OCI-LY7 (cell line): ENCODE measurements at regions not wholly inside any gene's neighbourhood (a gene's known extent, or its start where the extent isn't known, plus 50 kb on each side); places are given as distances from the start of the nearest gene placed in this dataset.

Experiments
- EZH2phosphoT487 ChIP-seq: fragments of 200-600 bp; sonication (generic); IDR thresholded peaks from 2 replicates; pipeline ENCODE4 v1.6.1; 2018; ENCODE audit warnings: low read depth, borderline replicate concordance, mild to moderate bottlenecking, mixed run types, antibody characterized with exemption, low read length, moderate library complexity, mixed read lengths
- TF ChIP-seq, protein P1 (sequence below): fragments of 200-600 bp; sonication (generic); conservative IDR thresholded peaks from 2 replicates; pipeline ENCODE4 v1.5.1; 2014; ENCODE audit warnings: mild to moderate bottlenecking, antibody characterized with exemption, low read length, moderate library complexity, mixed read lengths

GRCh38 chr9:7859701-7860334 lies 60.2 kb upstream of the DMAC1 start:
- TF ChIP-seq, protein P1, sequence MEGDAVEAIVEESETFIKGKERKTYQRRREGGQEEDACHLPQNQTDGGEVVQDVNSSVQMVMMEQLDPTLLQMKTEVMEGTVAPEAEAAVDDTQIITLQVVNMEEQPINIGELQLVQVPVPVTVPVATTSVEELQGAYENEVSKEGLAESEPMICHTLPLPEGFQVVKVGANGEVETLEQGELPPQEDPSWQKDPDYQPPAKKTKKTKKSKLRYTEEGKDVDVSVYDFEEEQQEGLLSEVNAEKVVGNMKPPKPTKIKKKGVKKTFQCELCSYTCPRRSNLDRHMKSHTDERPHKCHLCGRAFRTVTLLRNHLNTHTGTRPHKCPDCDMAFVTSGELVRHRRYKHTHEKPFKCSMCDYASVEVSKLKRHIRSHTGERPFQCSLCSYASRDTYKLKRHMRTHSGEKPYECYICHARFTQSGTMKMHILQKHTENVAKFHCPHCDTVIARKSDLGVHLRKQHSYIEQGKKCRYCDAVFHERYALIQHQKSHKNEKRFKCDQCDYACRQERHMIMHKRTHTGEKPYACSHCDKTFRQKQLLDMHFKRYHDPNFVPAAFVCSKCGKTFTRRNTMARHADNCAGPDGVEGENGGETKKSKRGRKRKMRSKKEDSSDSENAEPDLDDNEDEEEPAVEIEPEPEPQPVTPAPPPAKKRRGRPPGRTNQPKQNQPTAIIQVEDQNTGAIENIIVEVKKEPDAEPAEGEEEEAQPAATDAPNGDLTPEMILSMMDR, result no peak
- TF ChIP-seq EZH2phosphoT487, result no peak
